ENCODE measurements at regions not wholly inside any gene's neighbourhood (a gene's known extent, or its start where the extent isn't known, plus 50 kb on each side); places are given as distances from the start of the nearest gene placed in this dataset.

DNA sequence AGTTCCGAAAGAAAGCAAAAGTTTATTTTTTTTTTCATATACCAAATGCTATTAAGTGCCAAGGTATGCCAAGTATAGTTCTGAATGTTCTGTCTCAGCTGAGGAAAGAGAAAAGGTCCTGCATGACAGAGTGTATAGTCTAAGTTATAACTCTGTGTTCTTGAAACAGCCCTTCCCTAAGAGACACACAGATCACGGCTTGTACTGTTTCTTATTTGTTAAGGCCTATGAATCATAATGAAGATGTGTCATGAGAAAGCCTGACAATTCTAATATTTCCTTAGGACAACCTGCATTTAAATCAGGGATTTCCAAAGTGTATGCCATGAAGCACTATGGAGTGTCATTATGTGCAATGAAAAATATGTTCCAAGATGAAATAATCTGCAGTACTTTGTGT lies 538.7 kb upstream of the CDH4 start:
- TF ChIP-seq POLR2AphosphoS5 (IDR thresholded peaks at IDR 0.05; ENCODE audit: low read depth, low read length) (no peak), POLR2A (IDR thresholded peaks at IDR 0.05; ENCODE audit: low read depth, low read length) (no peak), SPI1 (IDR thresholded peaks at IDR 0.05; ENCODE audit: low read depth, low read length) (no peak), TAF1 (IDR thresholded peaks at IDR 0.05; ENCODE audit: low read depth, low read length) (no peak), PAX5 (IDR thresholded peaks at IDR 0.05; ENCODE audit: insufficient read depth, low read length, severe bottlenecking) (no peak)

All from GM12891 (cell line).